GM12878 (cell line): ENCODE measurements at regions not wholly inside any gene's neighbourhood (a gene's known extent, or its start where the extent isn't known, plus 50 kb on each side); places are given as distances from the start of the nearest gene placed in this dataset.

Source experiments
- ATAC-seq: fragments of 200-7000 bp; cut with Tn5 transposase; 3 replicates; pipeline ENCODE4 v1.9.1; 2020; ENCODE audit warnings: mild to moderate bottlenecking, moderate library complexity
- BruUV-seq: library from RNA; stranded (reverse); fragments of 400-500 nt; replicated peaks from 2 replicates; lab custom pipeline; 2021; lab: Mats Ljungman, UMichigan
- CTCF ChIA-PET: fragments of 300-600 bp; sonication (Branson Sonifier 250); formaldehyde crosslinking; extraction: SDS; loops from one replicate; lab custom pipeline; 2021; ENCODE audit warnings: inconsistent platforms; lab: Yijun Ruan, JAX
- POLR2A ChIA-PET: fragments of 350-600 bp; formaldehyde crosslinking; extraction: SDS; loops from one replicate; lab custom pipeline; 2021; ENCODE audit warnings: inconsistent platforms; lab: Charles Lee
- RAD21 ChIA-PET: fragments of 300-600 bp; sonication (Branson Sonifier 250); formaldehyde crosslinking; loops from one replicate; lab custom pipeline; 2023; ENCODE audit warnings: antibody characterized with exemption; ENCODE audit not compliant: unreplicated experiment; lab: Charles Lee
- SMC1A ChIA-PET: fragments of 300-600 bp; sonication (Branson Sonifier 250); formaldehyde crosslinking; loops from one replicate; lab custom pipeline; 2023; ENCODE audit not compliant: unreplicated experiment, uncharacterized antibody; lab: Charles Lee
- DNase-seq: peaks from one replicate; pipeline ENCODE4 v3.0.0-alpha.2; 2011; ENCODE audit warnings: low read depth, low spot score
- FAIRE-seq: peaks from 3 replicates; lab custom pipeline; 2011; peaks lifted over from hg19 to GRCh38; lab: Jason Lieb, UNC
- H2AFZ ChIP-seq: 2 replicates; pipeline ENCODE4 v1.6.0; 2011; ENCODE audit warnings: low read depth, low read length, control low read depth; ENCODE audit not compliant: control insufficient read depth
- H3K27ac ChIP-seq: 2 replicates; pipeline ENCODE4 v1.5.1; 2011; ENCODE audit warnings: control low read depth; ENCODE audit not compliant: control insufficient read depth, insufficient read depth
- H3K27me3 ChIP-seq, 2 experiments: replicated peaks in 1 of 2; 2 replicates each; pipeline versions ENCODE4 v1.6.0 to v1.6.1; 2011; ENCODE audit warnings: low read length in 1 of 2; ENCODE audit not compliant: control insufficient read depth in 2 of 2, insufficient read depth in 2 of 2
- H3K36me3 ChIP-seq, 2 experiments: 2 replicates each; pipeline ENCODE4 v1.5.1; 2011; ENCODE audit warnings: low read length in 1 of 2; ENCODE audit not compliant: control insufficient read depth in 2 of 2, insufficient read depth in 2 of 2
- H3K4me1 ChIP-seq: 2 replicates; pipeline ENCODE4 v1.6.1; 2011; ENCODE audit warnings: mild to moderate bottlenecking, low read length, moderate library complexity, mixed read lengths; ENCODE audit not compliant: control insufficient read depth, insufficient read depth
- H3K4me2 ChIP-seq: 2 replicates; pipeline ENCODE4 v1.6.0; 2011; ENCODE audit warnings: control low read depth; ENCODE audit not compliant: control insufficient read depth, insufficient read depth
- H3K4me3 ChIP-seq: fragments of 200-600 bp; sonication (generic); 2 replicates; pipeline ENCODE4 v1.5.1; 2016
- H3K79me2 ChIP-seq: 2 replicates; pipeline ENCODE4 v1.6.0; 2011; ENCODE audit warnings: low read length; ENCODE audit not compliant: control insufficient read depth, insufficient read depth
- H3K9ac ChIP-seq: 2 replicates; pipeline ENCODE4 v1.8.0; 2011; ENCODE audit warnings: low read length, control low read depth, mixed read lengths; ENCODE audit not compliant: control insufficient read depth, insufficient read depth
- H3K9me3 ChIP-seq: replicated peaks from 3 replicates; pipeline ENCODE4 v1.5.1; 2011; ENCODE audit warnings: mild to moderate bottlenecking, low read length; ENCODE audit not compliant: control insufficient read depth, insufficient read depth
- H4K20me1 ChIP-seq: 2 replicates; pipeline ENCODE4 v1.6.0; 2011; ENCODE audit not compliant: control insufficient read depth, insufficient read depth
- BHLHE40 ChIP-seq, 2 experiments: fragments of 450-650 bp in 1 of 2; IDR thresholded peaks; 2 replicates each; pipeline ENCODE4 v1.6.1; 2011 to 2017; ENCODE audit warnings: low read depth in 2 of 2, borderline replicate concordance in 1 of 2, improper control_type of control experiment in 1 of 2, low read length in 1 of 2, mild to moderate bottlenecking in 1 of 2
- CBX5 ChIP-seq: sonication (generic); IDR thresholded peaks from 2 replicates; pipeline ENCODE4 v1.6.1; 2016; ENCODE audit warnings: low read depth, moderate library complexity, mild to moderate bottlenecking, inconsistent platforms
- CREB1 ChIP-seq: IDR thresholded peaks from 2 replicates; pipeline ENCODE4 v1.6.1; 2012; ENCODE audit warnings: low read depth, mild to moderate bottlenecking, inconsistent platforms
- DPF2 ChIP-seq: fragments of 450-650 bp; IDR thresholded peaks from 2 replicates; pipeline ENCODE4 v1.6.1; 2017; ENCODE audit warnings: mild to moderate bottlenecking
- GABPA ChIP-seq: IDR thresholded peaks from 2 replicates; pipeline ENCODE4 v1.6.1; 2014; ENCODE audit warnings: antibody characterized with exemption, low read depth, mild to moderate bottlenecking, inconsistent platforms
- GATAD2B ChIP-seq: fragments of 450-650 bp; conservative IDR thresholded peaks from 2 replicates; pipeline ENCODE4 v1.6.1; 2017; ENCODE audit warnings: low read depth, mild to moderate bottlenecking, moderate library complexity
- IKZF1 ChIP-seq: fragments of 450-650 bp; conservative IDR thresholded peaks from 2 replicates; pipeline ENCODE4 v1.6.1; 2017; ENCODE audit warnings: antibody characterized with exemption, mild to moderate bottlenecking
- KLF5 ChIP-seq: fragments of 450-650 bp; IDR thresholded peaks from 2 replicates; pipeline ENCODE4 v1.6.1; 2014; ENCODE audit warnings: mild to moderate bottlenecking; ENCODE audit not compliant: partially characterized antibody
- LARP7 ChIP-seq: fragments of 450-650 bp; IDR thresholded peaks from 2 replicates; pipeline ENCODE4 v1.6.1; 2017; ENCODE audit warnings: mild to moderate bottlenecking
- MYB ChIP-seq: fragments of 150-350 bp; IDR thresholded peaks from 2 replicates; pipeline ENCODE4 v1.6.1; 2014; ENCODE audit warnings: mild to moderate bottlenecking, low read depth, low read length, borderline replicate concordance
- NFIC ChIP-seq: IDR thresholded peaks from 2 replicates; pipeline ENCODE4 v1.6.1; 2012; ENCODE audit warnings: low read depth, mild to moderate bottlenecking, inconsistent platforms, low read length, moderate library complexity
- NR2F1 ChIP-seq: fragments of 450-650 bp; conservative IDR thresholded peaks from 2 replicates; pipeline ENCODE4 v1.6.1; 2017; ENCODE audit warnings: mild to moderate bottlenecking
- POLR2AphosphoS2 ChIP-seq: IDR thresholded peaks from 2 replicates; pipeline ENCODE4 v1.6.1; 2011; ENCODE audit warnings: low read depth, mild to moderate bottlenecking, low read length, improper control_type of control experiment, moderate library complexity
- RCOR1 ChIP-seq: conservative IDR thresholded peaks from 2 replicates; pipeline ENCODE4 v1.6.1; 2012; ENCODE audit warnings: low read depth, low read length, improper control_type of control experiment
- WRNIP1 ChIP-seq: IDR thresholded peaks from 2 replicates; pipeline ENCODE4 v1.6.1; 2011; ENCODE audit warnings: low read depth, low read length, improper control_type of control experiment, borderline replicate concordance
- ZNF592 ChIP-seq: fragments of 450-650 bp; IDR thresholded peaks from 2 replicates; pipeline ENCODE4 v1.6.1; 2017; ENCODE audit warnings: mild to moderate bottlenecking, moderate library complexity
- WGBS: methylation state at CpG from one replicate; pipeline ENCODE4 v1.1.6; 2016; ENCODE audit warnings: low lambda C conversion rate; ENCODE audit not compliant: insufficient replicate concordance, insufficient coverage; ENCODE audit errors: missing lambda C conversion rate; 5-methylcytosine and 5-hydroxymethylcytosine counted together
- in situ Hi-C: fragments of 300-500 bp; cut with MboI; formaldehyde crosslinking; loops from 9 replicates; pipeline ENCODE4 v1.14.3; 2018; ENCODE audit warnings: mixed read lengths
- intact Hi-C: fragments of 100-400 bp; cut with micrococcal nuclease; formaldehyde crosslinking; loops from one replicate; pipeline ENCODE4 v1.14.2; 2022; ENCODE audit not compliant: unreplicated experiment
- TF ChIP-seq, protein P1 (sequence below): IDR thresholded peaks from 2 replicates; pipeline ENCODE4 v1.6.1; 2011; ENCODE audit warnings: mild to moderate bottlenecking, low read depth, low read length, moderate library complexity; ENCODE audit not compliant: insufficient replicate concordance
- TF ChIP-seq, protein P2 (sequence below): fragments of 450-650 bp; IDR thresholded peaks from 2 replicates; pipeline ENCODE4 v1.6.1; 2016; ENCODE audit warnings: mild to moderate bottlenecking

DNA sequence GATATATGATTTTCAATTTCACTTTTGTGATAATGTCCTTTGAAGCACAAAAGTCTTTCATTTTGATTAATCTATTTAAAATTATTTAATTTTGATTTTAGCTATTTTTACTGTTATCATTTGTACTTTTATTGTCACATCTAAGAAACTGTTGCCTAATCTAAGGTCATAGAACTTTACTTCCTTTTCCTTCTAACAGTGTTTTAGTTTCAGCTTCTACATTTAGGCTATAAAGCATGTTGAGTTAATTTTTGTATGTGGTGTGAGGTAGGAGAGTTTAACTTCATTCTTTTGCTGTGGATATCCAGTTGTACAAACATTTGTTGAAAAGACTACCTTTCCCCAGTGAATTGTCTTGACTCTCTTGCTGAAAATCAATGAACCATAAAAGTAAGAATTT, 204.5 kb downstream of the TM2D1 start (continued):
- TF ChIP-seq ZNF592 (no peak), BHLHE40 (IDR thresholded peaks at IDR 0.05; ENCODE audit: borderline replicate concordance in 1 of 2, low read depth in 2 of 2, low read length in 1 of 2) (no peak), GATAD2B (no peak)
- TF ChIP-seq, protein P1, sequence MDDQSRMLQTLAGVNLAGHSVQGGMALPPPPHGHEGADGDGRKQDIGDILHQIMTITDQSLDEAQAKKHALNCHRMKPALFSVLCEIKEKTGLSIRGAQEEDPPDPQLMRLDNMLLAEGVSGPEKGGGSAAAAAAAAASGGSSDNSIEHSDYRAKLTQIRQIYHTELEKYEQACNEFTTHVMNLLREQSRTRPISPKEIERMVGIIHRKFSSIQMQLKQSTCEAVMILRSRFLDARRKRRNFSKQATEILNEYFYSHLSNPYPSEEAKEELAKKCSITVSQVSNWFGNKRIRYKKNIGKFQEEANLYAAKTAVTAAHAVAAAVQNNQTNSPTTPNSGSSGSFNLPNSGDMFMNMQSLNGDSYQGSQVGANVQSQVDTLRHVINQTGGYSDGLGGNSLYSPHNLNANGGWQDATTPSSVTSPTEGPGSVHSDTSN, result no peak
- TF ChIP-seq, all 136 proteins: peak for 0

GRCh38 chr1:61519631-61520030, 205.3 kb downstream of the TM2D1 start:
- H4K20me1 ChIP-seq, result no peaks in the 10 kb centered on the region
- TF ChIP-seq MYB, result no peak
- no peak for TF ChIP-seq LARP7
- no peak for TF ChIP-seq WRNIP1
- TF ChIP-seq GABPA, result no peak
- TF ChIP-seq, protein P2, sequence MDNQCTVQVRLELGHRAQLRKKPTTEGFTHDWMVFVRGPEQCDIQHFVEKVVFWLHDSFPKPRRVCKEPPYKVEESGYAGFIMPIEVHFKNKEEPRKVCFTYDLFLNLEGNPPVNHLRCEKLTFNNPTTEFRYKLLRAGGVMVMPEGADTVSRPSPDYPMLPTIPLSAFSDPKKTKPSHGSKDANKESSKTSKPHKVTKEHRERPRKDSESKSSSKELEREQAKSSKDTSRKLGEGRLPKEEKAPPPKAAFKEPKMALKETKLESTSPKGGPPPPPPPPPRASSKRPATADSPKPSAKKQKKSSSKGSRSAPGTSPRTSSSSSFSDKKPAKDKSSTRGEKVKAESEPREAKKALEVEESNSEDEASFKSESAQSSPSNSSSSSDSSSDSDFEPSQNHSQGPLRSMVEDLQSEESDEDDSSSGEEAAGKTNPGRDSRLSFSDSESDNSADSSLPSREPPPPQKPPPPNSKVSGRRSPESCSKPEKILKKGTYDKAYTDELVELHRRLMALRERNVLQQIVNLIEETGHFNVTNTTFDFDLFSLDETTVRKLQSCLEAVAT, result no peak
- no peak for TF ChIP-seq GATAD2B
- TF ChIP-seq IKZF1, result no peak
- TF ChIP-seq NR2F1, result no peak
- TF ChIP-seq RCOR1, result no peak
- no peak for TF ChIP-seq CREB1
- no peak for TF ChIP-seq KLF5
- TF ChIP-seq POLR2AphosphoS2, result no peak
- no peak for TF ChIP-seq NFIC
- TF ChIP-seq CBX5, result no peak
- no peak for TF ChIP-seq DPF2
- no peak for ATAC-seq
- no TSS peak for BruUV-seq
- no peaks in the 10 kb centered on the region for H3K79me2 ChIP-seq
- WGBS, result 23% methylated on average over 2 of the region's 2 CpGs
- no peak overlapping the region for H2AFZ ChIP-seq
- in situ Hi-C loops (no loop called here), intact Hi-C loops (no loop called here)
- no peak overlapping the region for H3K27ac ChIP-seq
- H3K9ac ChIP-seq, result no peak overlapping the region
- CTCF ChIA-PET, result no interaction called here
- SMC1A ChIA-PET, result no interaction called here
- H3K4me1 ChIP-seq, result peaks cover 4% of the 10 kb centered on the region; the same call in 1 of the 2 replicates
- H3K4me3 ChIP-seq, result no peak overlapping the region
- no peaks in the 10 kb centered on the region; a peak in 1 of 4 replicates for H3K27me3 ChIP-seq
- POLR2A ChIA-PET, result no interaction called here
- no peak for DNase-seq
- no peak for FAIRE-seq
- H3K4me2 ChIP-seq, result no peak overlapping the region
- no peaks in the 10 kb centered on the region for H3K36me3 ChIP-seq
- RAD21 ChIA-PET, result no interaction called here
- no peaks in the 10 kb centered on the region for H3K9me3 ChIP-seq
